HG03025 (cell line): ENCODE measurements at regions not wholly inside any gene's neighbourhood (a gene's known extent, or its start where the extent isn't known, plus 50 kb on each side); places are given as distances from the start of the nearest gene placed in this dataset.

Experiments
- ATAC-seq: cut with Tn5 transposase; IDR thresholded peaks from one replicate; pipeline ENCODE4 v1.9.1; 2021; ENCODE audit warnings: mild to moderate bottlenecking, moderate library complexity; ENCODE audit not compliant: unreplicated experiment, low FRiP score

DNA sequence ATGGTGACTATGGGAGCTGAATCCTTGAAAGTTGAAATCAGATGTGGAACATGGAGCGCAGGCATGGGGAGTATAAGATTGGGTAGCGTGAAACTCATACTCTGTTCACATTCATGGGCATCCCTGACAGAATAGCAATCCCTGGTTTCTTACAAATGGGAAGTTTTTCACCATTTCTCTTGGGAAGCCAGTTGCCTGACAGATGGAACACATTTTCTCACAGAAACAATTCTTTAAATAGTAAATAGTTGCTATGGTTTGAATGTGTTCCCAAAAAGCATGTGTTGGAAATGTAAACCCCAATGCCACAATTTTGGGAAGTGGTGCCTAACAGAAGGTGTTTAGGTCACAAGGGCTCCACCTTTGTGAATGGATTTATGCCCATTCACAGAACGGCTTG lies 262.8 kb upstream of the HS3ST5 start:
- no peak for ATAC-seq

DNA sequence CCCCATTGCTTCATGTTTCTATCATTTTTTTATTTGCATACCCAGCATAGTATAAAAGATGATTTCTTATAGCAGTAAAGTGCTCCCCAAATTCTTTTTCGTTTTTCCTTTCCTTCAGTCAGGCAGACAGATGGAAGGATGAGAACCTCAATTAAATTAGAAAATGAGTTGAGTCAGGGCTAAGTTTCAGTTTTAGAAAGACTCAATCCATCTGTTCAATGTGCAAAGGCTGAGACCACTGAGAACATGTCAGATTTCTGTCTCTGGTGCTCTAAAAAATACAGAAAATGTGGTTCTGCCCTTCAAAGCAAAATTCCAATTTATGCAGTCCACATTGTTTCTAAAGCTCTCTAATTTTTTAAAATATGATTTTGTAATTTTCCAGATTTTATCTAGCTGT lies 257.6 kb upstream of the HS3ST5 start:
- ATAC-seq = no peak

DNA sequence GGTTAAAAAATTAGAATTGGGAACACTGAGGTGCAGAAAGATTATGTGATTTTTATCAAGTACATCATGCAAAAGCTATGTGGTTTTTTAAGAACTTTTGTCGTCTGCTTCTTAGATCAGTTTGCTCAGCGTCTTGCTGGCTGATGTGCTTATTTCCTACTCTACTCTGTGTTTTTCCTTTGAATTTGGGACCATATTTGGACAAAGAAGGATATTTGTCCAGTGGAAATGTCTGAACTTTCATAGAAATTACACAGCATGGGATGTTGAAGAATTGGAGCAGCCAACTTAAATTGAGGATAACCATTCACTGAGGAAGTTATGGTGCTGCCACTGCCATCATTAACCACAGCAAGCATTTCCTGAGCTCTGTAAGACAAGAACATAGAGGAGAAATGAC lies 252.8 kb upstream of the HS3ST5 start:
- ATAC-seq = no peak

DNA sequence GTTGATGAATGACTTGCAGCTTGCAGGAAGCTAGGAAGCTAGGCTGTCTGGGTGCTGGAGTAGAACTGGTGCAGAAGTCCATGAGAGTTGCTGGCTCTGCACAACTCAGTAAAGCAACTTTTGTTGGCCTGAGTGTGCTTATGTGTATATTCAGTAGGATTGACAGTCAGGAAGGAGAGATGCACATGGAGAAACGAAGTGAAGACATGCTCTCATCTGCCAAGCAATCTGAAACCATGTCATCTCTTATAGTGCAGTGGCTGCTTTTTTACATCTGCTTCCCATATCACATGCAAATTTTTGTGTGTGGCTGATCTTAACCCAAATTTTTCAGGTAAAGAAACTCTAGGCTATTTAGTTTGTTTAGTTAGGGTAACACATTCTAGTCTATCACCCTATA lies 252.4 kb upstream of the HS3ST5 start:
- ATAC-seq = no peak

DNA sequence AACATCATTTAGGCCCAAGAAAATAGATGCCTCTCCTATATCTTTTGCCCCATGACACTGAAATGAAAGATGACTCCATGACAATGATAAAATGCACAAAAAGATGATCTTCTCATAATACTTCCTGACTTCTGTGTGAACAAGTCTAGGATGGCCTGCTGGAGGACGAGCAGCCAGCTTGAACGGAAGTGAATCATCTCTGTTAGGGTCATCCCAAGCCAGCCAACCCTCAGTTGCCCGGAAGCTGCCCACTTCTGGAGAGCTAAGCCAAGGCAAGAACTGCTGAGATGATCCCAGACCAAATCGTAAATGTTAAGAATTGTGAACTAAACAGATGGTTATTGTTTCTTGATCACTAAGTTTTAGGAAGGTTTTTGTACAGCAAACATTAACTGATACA lies 249.7 kb upstream of the HS3ST5 start:
- no peak for ATAC-seq

DNA sequence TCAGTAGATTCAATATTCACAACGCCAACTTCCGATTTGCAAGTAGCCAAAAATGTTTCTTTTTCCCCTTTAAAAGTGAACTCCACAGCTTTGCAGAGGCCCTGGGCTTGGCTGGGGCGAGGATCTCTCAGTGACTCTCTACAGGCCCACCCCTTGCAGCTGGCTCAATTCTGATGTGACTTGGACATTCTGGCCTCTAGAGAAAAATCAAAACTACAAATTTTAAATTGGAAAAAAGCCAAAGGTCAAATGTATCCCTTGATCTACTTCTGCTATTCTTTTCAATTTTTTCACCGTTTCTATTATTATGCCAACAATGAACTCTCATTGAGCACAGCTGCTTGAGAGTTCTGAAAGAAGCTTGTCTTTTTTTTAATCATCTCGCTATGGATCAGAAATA lies 245.9 kb upstream of the HS3ST5 start:
- ATAC-seq = no peak

DNA sequence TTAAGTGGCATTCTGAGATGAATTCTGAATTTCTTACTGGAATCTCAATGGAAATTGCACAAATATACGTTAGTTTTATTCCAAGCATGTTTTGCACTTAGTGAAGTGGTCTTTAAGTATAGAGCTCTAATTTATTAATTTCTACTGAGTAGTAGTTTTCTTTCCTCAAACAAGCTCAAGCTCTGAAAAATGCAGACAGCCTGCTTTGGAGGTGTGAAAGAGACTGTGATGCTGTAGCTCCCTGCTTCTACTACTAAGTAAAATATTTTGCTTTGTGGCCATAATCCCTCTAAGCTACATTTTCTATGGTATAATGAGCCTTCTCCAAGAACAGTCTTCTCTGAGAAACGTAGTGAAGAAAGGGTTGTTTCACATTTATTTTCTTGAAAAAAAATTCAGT lies 243.5 kb upstream of the HS3ST5 start:
- ATAC-seq = no peak

DNA sequence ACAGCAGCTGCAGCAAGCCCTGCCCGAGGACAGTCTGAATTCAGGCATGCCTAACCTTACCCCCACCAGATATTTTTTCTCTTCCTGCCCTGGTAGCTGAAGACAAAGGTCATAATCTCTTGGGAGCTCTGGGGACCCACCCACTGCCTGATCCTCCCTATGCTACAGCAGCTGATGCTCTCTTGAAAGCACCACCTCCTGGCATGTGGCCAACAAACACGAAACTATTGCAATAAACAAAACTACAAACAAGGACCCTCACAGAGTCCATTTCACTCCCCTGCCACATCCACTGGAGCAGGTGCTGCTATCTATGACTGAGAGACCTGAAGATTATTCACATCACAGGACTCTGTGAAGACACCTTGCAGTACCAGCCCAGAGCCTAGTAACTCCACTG lies 238.5 kb upstream of the HS3ST5 start:
- ATAC-seq = no peak

DNA sequence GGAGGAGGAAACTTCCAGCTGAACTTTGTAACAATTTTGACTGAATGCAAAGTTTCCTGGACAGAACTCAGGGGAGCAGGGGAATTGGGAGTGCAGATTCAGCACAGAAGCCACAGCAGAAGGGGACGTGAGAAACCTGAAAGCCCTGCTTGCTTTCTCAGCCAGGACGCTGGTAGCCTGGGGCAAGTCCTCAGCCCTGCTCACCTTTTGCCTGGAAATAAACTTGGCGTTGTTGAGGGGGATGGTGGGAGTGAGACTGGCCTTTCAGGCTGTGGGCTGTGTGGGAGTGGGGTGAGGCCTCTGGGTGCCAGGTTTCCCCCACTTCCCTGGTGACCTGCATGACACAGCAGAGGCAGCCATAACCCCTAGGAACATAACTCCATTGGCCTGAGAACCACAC lies 238.1 kb upstream of the HS3ST5 start:
- ATAC-seq = no peak

DNA sequence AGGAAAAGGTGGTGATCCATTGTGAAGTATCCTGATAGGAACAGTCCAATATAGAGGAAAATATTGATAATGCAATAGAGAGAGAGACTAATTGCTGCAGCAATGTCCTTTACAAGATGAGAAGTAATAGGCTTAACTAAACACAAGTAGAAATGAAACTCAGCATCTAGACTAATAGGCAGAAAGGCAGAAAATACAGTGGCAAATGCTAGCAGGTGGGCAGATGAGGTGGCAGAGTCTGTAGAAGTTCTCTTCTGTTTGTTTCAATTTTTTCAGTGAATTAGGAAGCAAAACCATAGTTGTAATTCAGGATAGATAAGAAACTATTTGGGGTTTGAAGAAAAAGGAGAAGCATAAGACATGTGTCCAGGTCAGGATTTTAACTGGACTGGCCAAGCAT lies 236.7 kb upstream of the HS3ST5 start:
- no peak for ATAC-seq

DNA sequence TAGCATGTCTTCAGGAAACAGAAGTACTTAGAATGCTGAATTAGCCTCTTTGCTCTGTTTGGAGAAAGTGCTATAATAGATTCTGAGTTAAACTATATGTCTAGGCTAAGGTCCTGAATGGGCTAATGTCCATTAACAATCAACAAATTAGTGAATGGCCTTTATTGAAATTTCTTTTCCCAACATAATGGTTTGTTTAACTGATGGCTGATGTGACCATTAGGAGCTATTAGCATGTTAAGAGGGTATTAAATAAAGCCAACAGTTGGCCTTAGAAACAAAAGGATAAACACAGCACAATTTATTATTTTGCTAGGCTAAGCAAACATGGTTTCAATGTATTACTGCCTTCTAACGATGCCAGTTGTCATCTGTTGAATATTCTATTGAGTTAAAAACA lies 234.3 kb upstream of the HS3ST5 start:
- no peak for ATAC-seq

DNA sequence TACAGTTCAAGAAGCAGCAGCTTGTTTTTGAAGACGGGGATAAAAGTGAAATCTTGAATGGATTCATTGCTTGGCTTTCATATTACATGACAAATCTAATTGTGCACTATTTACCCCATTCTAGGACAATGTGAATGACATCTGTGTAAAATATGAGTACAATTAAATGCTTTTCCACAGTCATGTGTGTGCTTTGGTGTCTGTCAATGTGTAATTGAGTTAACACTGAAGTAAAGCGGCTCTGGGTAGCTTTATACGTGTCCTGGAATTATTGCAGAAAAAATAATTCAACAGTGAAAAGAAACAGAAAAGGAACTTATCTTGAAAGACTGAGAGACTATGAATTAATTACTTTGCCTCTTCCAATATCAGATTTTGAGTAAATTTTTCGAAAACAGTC lies 233.5 kb upstream of the HS3ST5 start:
- ATAC-seq = no peak

DNA sequence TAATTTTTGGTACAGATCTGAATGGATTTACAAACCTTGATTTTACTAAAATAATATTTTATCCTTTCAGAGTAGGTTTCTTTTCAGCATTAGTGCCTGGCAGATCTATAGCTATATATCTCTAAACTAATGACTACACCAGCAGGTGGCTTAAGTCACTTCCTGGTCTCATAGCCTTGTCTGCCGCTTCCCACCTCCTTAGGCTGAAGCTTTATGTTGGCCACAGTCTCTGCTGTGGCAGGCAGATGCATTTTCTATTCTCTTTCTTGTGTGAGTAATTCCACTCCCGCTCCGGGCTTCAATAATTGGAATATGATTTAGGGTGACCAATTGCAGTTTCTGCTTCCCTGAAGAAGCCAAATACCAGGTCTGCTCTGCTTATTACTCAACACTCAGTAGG lies 226.8 kb upstream of the HS3ST5 start:
- no peak for ATAC-seq

DNA sequence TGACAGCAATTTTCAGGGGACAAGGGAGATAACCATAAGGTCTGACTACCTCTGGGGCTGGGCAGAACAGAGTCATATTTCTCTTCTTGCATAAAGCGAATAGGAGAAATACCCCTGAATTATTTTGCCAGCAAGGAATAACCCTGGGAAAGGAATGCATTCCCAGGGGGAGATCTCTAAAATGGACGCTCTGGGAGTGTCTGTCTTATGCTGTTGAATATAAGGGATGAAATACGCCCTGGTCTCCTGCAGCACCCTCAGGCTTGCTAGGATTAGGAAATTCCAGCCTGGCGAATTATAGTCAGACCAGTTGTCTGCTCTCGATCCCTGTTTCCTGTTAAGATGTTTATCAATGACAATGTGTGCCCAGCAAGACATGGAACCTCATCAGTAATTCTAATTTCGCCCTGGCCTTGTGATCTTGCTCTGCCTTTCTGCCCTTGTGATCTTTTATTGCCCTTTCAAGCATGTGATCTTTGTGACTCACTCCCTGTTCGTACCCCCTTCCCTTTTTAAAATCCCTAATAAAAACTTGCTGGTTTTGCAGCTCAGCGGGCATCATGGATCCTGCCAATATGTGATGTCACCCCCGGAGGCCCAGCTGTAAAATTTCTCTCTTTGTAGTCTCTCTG lies 221.6 kb upstream of the HS3ST5 start:
- ATAC-seq = no peak

DNA sequence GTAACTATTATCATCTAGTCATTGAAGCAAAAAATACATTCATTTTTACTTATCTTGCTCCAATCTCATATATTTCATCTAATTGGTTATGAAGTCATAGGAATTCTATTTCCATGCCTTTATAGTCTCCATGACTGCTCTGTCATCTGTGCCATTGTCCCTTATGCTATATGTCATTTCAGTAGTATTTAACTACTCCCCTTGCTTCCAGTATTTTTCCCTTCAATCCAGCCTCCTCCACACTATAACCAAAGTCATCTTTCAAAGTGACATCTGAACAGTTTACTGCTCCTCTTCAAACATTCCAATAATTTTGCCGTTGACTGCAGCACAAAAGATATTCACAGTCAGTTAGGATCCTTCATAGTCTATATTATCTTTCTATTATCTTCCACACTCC lies 216.6 kb upstream of the HS3ST5 start:
- no peak for ATAC-seq

DNA sequence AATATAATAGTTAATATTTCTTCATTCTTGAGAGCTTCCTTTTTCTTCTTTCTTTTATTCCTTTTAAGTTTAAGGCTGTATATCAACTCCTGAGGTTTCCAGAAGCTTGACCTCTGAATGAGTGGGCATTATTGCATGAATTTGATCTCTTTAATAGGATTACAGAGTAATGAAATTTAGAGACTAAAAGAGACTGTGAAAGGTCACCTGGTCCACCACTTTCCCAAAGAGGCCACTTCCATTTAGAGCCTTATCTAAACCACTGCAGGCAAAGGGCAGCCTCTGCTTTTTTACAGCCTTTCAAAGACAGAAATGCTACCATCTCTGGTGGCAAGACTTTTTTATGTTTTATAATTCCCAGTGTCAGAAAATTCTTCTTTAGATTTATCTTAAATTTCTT lies 215.3 kb upstream of the HS3ST5 start:
- ATAC-seq = no peak

DNA sequence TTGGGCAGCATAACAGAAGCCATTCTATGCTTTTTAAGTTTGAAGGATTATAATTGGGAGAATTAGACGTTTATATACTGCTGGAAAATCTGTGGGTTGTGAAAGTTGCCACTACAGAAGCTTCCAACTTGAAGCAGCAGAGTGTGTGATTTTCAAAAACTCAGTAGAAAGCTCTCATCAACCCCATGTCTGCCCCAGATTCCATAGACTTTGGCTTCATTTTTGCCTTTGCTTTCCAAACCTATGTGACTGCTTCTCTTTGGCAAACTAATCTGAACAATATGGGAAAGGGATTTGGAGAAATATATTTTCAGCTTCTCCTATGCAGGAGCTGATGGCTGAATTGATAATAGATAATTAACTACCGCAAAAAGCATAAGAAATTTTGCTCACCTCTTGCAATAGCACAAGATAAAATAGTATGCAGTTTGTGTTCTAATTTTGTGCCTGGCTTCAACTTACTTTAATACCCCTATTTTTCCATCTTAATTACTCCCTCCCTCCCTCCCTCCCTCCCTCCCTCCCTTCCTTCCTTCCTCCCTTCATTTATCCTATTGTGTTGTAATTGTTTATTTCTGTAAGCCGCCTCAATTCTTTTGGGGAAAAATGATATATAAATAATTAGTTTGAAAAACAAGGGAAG lies 214.1 kb upstream of the HS3ST5 start:
- ATAC-seq = no peak

DNA sequence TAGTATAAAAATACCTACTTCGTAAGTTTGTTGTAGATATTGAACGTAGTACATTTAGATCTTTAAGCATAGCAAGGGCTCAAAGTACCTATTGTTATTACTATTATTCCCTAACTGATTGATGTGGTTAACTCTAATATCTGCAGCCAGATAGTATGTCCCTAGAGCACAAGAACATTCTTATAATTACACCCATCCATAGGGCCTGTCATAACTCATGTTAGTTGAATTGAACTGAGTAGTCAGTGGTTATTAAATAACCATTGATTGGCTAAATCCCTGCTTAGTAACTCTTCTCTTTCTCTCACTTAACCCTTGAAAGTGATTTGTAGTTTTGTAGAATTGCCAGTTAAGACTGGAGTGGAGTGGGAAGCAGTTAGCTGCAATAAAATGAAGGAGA lies 207.5 kb upstream of the HS3ST5 start:
- ATAC-seq = no peak

DNA sequence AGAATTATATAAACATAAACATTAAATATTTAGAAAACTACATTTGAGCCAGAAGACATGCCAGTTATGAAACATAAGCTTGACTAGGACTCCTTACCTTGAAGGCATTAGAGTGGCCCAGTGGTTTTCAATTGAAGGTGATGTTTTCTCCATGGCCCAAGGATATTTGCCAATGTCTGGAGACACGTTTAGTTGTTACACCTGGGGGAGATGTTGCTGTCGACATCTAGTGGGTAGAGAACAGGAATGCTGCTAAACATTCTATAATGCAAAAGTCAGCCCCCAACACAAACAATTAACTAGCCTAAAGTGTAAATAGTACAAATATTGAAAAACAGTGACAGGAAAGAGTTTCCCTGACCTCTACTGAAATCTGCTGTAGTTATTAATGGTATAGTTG lies 200.9 kb upstream of the HS3ST5 start:
- ATAC-seq = no peak

DNA sequence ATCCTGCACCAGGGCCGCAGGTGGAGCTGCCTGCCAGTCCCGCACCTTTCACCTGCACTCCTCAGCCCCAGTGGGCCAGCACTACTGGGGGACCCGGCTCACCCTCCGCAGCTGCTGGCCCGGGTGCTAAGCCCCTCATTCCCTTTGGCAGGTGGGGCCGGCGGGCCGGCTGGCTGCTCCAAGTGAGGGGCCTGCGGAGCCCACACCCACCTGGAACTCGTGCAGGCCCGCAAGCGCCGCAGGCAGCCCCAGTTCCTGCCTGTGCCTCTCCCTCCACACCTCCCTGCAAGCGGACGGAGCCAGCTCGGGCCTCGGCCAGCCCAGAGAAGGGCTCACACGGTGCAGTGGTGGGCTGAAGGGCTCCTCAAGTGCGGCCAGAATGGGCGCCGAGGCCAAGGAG lies 199.0 kb upstream of the HS3ST5 start:
- ATAC-seq = no peak

DNA sequence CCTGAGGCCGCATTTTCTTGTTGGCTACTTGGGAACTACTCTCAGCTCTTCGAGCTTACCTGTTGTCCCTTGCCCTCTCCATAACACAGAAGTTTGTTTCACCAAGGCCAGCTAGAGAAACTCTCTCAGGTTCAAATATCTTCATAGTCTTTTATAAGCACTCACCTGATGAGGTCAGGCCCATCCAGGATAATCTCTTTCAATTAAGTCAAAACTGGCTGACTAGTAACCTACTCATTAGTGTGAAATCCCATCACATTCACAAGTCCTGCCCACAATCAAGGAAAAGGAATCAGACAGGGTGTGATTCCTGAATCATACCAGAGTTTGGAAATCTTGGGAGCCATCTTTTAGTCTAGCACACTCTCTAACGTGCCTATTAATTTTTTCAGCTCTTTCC lies 195.2 kb upstream of the HS3ST5 start:
- no peak for ATAC-seq

DNA sequence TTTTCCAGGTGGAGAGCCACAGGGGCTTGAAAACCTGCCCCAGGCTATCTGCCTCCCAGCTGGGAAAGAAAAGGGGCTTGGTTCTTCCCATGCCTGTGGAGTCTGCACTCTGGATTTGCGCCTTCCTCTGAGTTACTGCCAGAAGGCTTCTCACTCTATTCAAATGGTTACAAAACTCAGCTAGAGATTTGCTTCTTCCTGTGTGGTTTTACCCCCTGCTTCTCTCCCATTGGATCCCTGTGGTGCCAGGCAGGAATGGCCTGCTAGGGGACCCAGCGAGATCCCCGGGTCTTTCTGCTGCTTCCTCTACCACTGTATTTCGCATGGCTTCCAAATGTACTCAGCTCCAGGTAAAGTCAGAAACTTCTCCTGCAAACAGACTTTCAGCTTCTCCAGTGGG lies 192.0 kb upstream of the HS3ST5 start:
- no peak for ATAC-seq

DNA sequence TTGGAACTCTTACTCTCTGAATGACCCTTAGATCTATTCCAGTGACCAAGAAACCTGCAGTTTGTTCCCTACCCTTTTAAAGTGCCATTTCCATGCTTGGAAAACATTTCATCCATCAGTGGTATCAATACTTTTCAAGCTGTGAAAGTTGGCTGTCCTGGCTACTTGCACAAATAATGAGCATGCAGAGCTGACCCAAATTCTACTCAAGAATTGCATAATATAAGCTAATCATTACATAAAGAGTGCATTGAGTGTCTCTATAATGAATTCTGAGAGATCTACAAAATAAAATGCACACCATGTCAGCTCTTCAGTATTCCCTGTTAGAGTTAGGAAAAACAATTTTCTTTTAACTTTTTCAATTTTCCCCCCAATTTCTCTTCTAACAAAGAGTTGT lies 181.3 kb upstream of the HS3ST5 start:
- ATAC-seq = no peak
